Panc1 (cell line): ENCODE measurements at regions not wholly inside any gene's neighbourhood (a gene's known extent, or its start where the extent isn't known, plus 50 kb on each side); places are given as distances from the start of the nearest gene placed in this dataset.

Experiments used
- ATAC-seq: fragments of 200-7000 bp; cut with Tn5 transposase; 2 replicates; pipeline ENCODE4 v1.9.1; 2020; ENCODE audit warnings: mild to moderate bottlenecking, moderate library complexity
- BruUV-seq: library from RNA; stranded (reverse); fragments of 400-500 nt; replicated peaks from 2 replicates; lab custom pipeline; 2021; lab: Mats Ljungman, UMichigan
- CTCF ChIA-PET: fragments of 300-600 bp; sonication (Branson Sonifier 250); formaldehyde crosslinking; loops from one replicate; lab custom pipeline; 2022; ENCODE audit warnings: antibody characterized with exemption; lab: Charles Lee
- POLR2A ChIA-PET: fragments of 300-600 bp; sonication (Branson Sonifier 250); formaldehyde crosslinking; loops from one replicate; lab custom pipeline; 2022; ENCODE audit warnings: antibody characterized with exemption; lab: Charles Lee
- DNase-seq: peaks from one replicate; pipeline ENCODE4 v3.0.0-alpha.2; 2010; ENCODE audit warnings: low read depth, low spot score
- H3K27ac ChIP-seq: 2 replicates; pipeline ENCODE4 v1.5.1; 2011; ENCODE audit warnings: mild to moderate bottlenecking, low read length, inconsistent platforms
- H3K27me3 ChIP-seq: fragments of 200-500 bp; sonication (Bioruptor generic); 2 replicates; pipeline ENCODE4 v1.6.0; 2014; ENCODE audit warnings: low read length, inconsistent platforms; ENCODE audit not compliant: control insufficient read depth, insufficient read depth
- H3K36me3 ChIP-seq: fragments of 200-500 bp; sonication (Bioruptor generic); 2 replicates; pipeline ENCODE4 v1.5.1; 2014; ENCODE audit warnings: inconsistent platforms, mild to moderate bottlenecking, low read length, moderate library complexity; ENCODE audit not compliant: control insufficient read depth, insufficient read depth
- H3K4me1 ChIP-seq: 2 replicates; pipeline ENCODE4 v1.5.1; 2011; ENCODE audit warnings: inconsistent platforms, mild to moderate bottlenecking, low read length, moderate library complexity; ENCODE audit not compliant: control insufficient read depth, insufficient read depth
- H3K4me3 ChIP-seq, 2 experiments: 2 replicates each; pipeline ENCODE4 v1.5.1; 2011 to 2012; ENCODE audit warnings: low read depth in 2 of 2, low read length in 2 of 2, mild to moderate bottlenecking in 2 of 2, inconsistent platforms in 1 of 2, moderate library complexity in 1 of 2
- H3K9me3 ChIP-seq: fragments of 200-500 bp; sonication (Bioruptor generic); 2 replicates; pipeline ENCODE4 v1.5.1; 2014; ENCODE audit warnings: low read depth, mild to moderate bottlenecking, inconsistent platforms, low read length, moderate library complexity; ENCODE audit not compliant: control insufficient read depth, insufficient read depth
- CTCF ChIP-seq: fragments of 450-650 bp; IDR thresholded peaks from 2 replicates; pipeline ENCODE4 v1.5.1; 2017; ENCODE audit warnings: mild to moderate bottlenecking
- POLR2AphosphoS5 ChIP-seq: IDR thresholded peaks from 2 replicates; pipeline ENCODE4 v1.6.1; 2012; ENCODE audit warnings: mild to moderate bottlenecking, low read depth, low read length, moderate library complexity
- REST ChIP-seq, 2 experiments: IDR thresholded peaks; 2 replicates each; pipeline ENCODE4 v1.6.1; 2011 to 2012; ENCODE audit warnings: low read depth in 2 of 2, control low read depth in 1 of 2, low read length in 1 of 2, mild to moderate bottlenecking in 1 of 2, moderate library complexity in 1 of 2; ENCODE audit not compliant: insufficient read depth in 1 of 2
- SIN3A ChIP-seq: IDR thresholded peaks from 2 replicates; pipeline ENCODE4 v1.6.1; 2012; ENCODE audit warnings: low read depth, mild to moderate bottlenecking, low read length, moderate library complexity, borderline replicate concordance; ENCODE audit not compliant: insufficient read depth
- TCF7L2 ChIP-seq: IDR thresholded peaks from 2 replicates; pipeline ENCODE4 v1.6.1; 2011; ENCODE audit warnings: mild to moderate bottlenecking, low read depth, low read length, inconsistent platforms
- in situ Hi-C: cut with HindIII; loops from 2 replicates; pipeline ENCODE4 v1.10.0; 2016; ENCODE audit warnings: low sequenced_read_pairs, low pct_unique_long_range_greater_than_20kb
- intact Hi-C: fragments of 100-400 bp; cut with micrococcal nuclease; formaldehyde crosslinking; loops from one replicate; pipeline ENCODE4 v1.10.0; 2022; ENCODE audit not compliant: unreplicated experiment

- in situ Hi-C loops = no loop called here
- no TSS peak for BruUV-seq
- Histone ChIP-seq H3K9me3 (no peaks in the 10 kb centered on the region), H3K4me3 (no peak overlapping the region), H3K4me1 (peaks cover 8% of the 10 kb centered on the region; the same call in 1 of the 2 replicates), H3K27ac (no peak overlapping the region), H3K36me3 (no peaks in the 10 kb centered on the region), H3K27me3 (no peaks in the 10 kb centered on the region; the same call in 1 of the 2 replicates)
- TF ChIP-seq POLR2AphosphoS5 = no peak
- TF ChIP-seq REST (IDR thresholded peaks at IDR 0.05; ENCODE audit: insufficient read depth in 1 of 2, low read depth in 2 of 2, low read length in 1 of 2) = no peak
- no peak for TF ChIP-seq SIN3A
- no peak for TF ChIP-seq TCF7L2
- TF ChIP-seq CTCF = no peak
- CTCF ChIA-PET = no interaction called here
- ATAC-seq = no peak
- POLR2A ChIA-PET = no interaction called here
- intact Hi-C loops = no loop called here
- no peak for DNase-seq
Measured at GRCh38 chr14:106840991-106841390, 1314.6 kb downstream of the TMEM121 start.

- in situ Hi-C loops = no loop called here
- no peaks in the 10 kb centered on the region for H3K9me3 ChIP-seq
- ChIA-PET CTCF (no interaction called here), POLR2A (no interaction called here)
- no peak for ATAC-seq
- H3K36me3 ChIP-seq = no peaks in the 10 kb centered on the region
- intact Hi-C loops = no loop called here
- peaks cover 2% of the 10 kb centered on the region; the same call in 1 of the 2 replicates for H3K27me3 ChIP-seq
- BruUV-seq = no TSS peak
- peaks cover 8% of the 10 kb centered on the region; the same call in 1 of the 2 replicates for H3K4me1 ChIP-seq
- no peak overlapping the region for H3K27ac ChIP-seq
- TF ChIP-seq SIN3A (no peak), REST (IDR thresholded peaks at IDR 0.05; ENCODE audit: insufficient read depth in 1 of 2, low read depth in 2 of 2, low read length in 1 of 2) (no peak), CTCF (no peak), TCF7L2 (no peak), POLR2AphosphoS5 (no peak)
- no peak overlapping the region for H3K4me3 ChIP-seq
- DNase-seq = no peak
Measured at GRCh38 chr14:106841701-106842100, 1315.3 kb downstream of the TMEM121 start.
